WTC11 (cell line): ENCODE measurements at regions not wholly inside any gene's neighbourhood (a gene's known extent, or its start where the extent isn't known, plus 50 kb on each side); places are given as distances from the start of the nearest gene placed in this dataset.

Source experiments
- ATAC-seq: fragments of 200-7000 bp; cut with Tn5 transposase; 2 replicates; pipeline ENCODE4 v1.10.0; 2021; ENCODE audit warnings: mild to moderate bottlenecking, moderate library complexity
- CTCF ChIA-PET: fragments of 300-600 bp; sonication (Branson Sonifier 250); formaldehyde crosslinking; loops from one replicate; lab custom pipeline; 2021; ENCODE audit warnings: antibody characterized with exemption; lab: Charles Lee
- POLR2A ChIA-PET: fragments of 350-600 bp; sonication (Branson Sonifier 250); formaldehyde crosslinking; loops from one replicate; lab custom pipeline; 2021; ENCODE audit warnings: antibody characterized with exemption; lab: Charles Lee
- DNase-seq: peaks from one replicate; pipeline ENCODE4 v3.0.0; 2021; ENCODE audit warnings: low spot score
- H3K27ac Mint-ChIP-seq: 2 replicates; pipeline ENCODE4 v1.8.0; 2021; ENCODE audit warnings: mixed read lengths
- H3K27me3 Mint-ChIP-seq: 2 replicates; pipeline ENCODE4 v1.8.0; 2021; ENCODE audit warnings: low read depth, mild to moderate bottlenecking, moderate library complexity, mixed read lengths
- H3K36me3 Mint-ChIP-seq: 2 replicates; pipeline ENCODE4 v1.8.0; 2021; ENCODE audit warnings: mixed read lengths
- H3K4me1 Mint-ChIP-seq: 2 replicates; pipeline ENCODE4 v1.8.0; 2022; ENCODE audit warnings: mixed read lengths
- H3K4me3 Mint-ChIP-seq: 2 replicates; pipeline ENCODE4 v1.8.0; 2021; ENCODE audit warnings: mild to moderate bottlenecking, moderate library complexity, mixed read lengths
- H3K9me3 Mint-ChIP-seq: 2 replicates; pipeline ENCODE4 v1.8.0; 2021; ENCODE audit warnings: mixed read lengths
- AFF4 ChIP-seq: sonication (generic); formaldehyde crosslinking; IDR thresholded peaks from 2 replicates; pipeline ENCODE4 v1.8.1; 2023; ENCODE audit warnings: mild to moderate bottlenecking, missing genetic modification reagents, borderline replicate concordance
- CDX4 ChIP-seq: fragments of 250-450 bp; sonication (Bioruptor Pico); IDR thresholded peaks from 2 replicates; pipeline ENCODE4 v1.9.0; 2021; ENCODE audit warnings: moderate library complexity, mild to moderate bottlenecking, inconsistent platforms, borderline replicate concordance
- E2F5 ChIP-seq: sonication (generic); formaldehyde crosslinking; IDR thresholded peaks from 2 replicates; pipeline ENCODE4 v1.8.1; 2022; ENCODE audit warnings: mild to moderate bottlenecking, moderate library complexity, missing genetic modification reagents
- ERG ChIP-seq: fragments of 250-450 bp; sonication (Bioruptor Pico); IDR thresholded peaks from 2 replicates; pipeline ENCODE4 v1.8.0; 2021; ENCODE audit warnings: mild to moderate bottlenecking
- GABPB1 ChIP-seq: sonication (generic); formaldehyde crosslinking; IDR thresholded peaks from 2 replicates; pipeline ENCODE4 v1.8.1; 2023; ENCODE audit warnings: mild to moderate bottlenecking, missing genetic modification reagents
- OVOL2 ChIP-seq: fragments of 250-450 bp; sonication (Bioruptor Pico); IDR thresholded peaks from 2 replicates; pipeline ENCODE4 v1.9.0; 2021; ENCODE audit warnings: mild to moderate bottlenecking, borderline replicate concordance
- PREB ChIP-seq: sonication (generic); formaldehyde crosslinking; IDR thresholded peaks from 2 replicates; pipeline ENCODE4 v1.8.1; 2022; ENCODE audit warnings: mild to moderate bottlenecking, missing genetic modification reagents, moderate library complexity, borderline replicate concordance
- RELA ChIP-seq: sonication (generic); formaldehyde crosslinking; IDR thresholded peaks from 2 replicates; pipeline ENCODE4 v1.8.1; 2022; ENCODE audit warnings: missing genetic modification reagents, mild to moderate bottlenecking, borderline replicate concordance
- SMAD3 ChIP-seq: sonication (generic); formaldehyde crosslinking; IDR thresholded peaks from 2 replicates; pipeline ENCODE4 v1.8.0; 2022; ENCODE audit warnings: missing genetic modification reagents, mild to moderate bottlenecking, borderline replicate concordance
- SMAD4 ChIP-seq: sonication (generic); formaldehyde crosslinking; IDR thresholded peaks from 2 replicates; pipeline ENCODE4 v1.8.0; 2022; ENCODE audit warnings: mild to moderate bottlenecking, missing genetic modification reagents
- SOX15 ChIP-seq: fragments of 250-450 bp; sonication (Bioruptor Pico); IDR thresholded peaks from 2 replicates; pipeline ENCODE4 v1.9.0; 2021; ENCODE audit warnings: mild to moderate bottlenecking
- STAT6 ChIP-seq: sonication (generic); formaldehyde crosslinking; conservative IDR thresholded peaks from 2 replicates; pipeline ENCODE4 v1.8.1; 2023; ENCODE audit warnings: mild to moderate bottlenecking, low read depth, missing genetic modification reagents, moderate library complexity
- TCF7 ChIP-seq: sonication (generic); formaldehyde crosslinking; IDR thresholded peaks from 2 replicates; pipeline ENCODE4 v1.8.0; 2022; ENCODE audit warnings: mild to moderate bottlenecking, low read depth, missing genetic modification reagents, moderate library complexity
- TEAD4 ChIP-seq: sonication (generic); formaldehyde crosslinking; IDR thresholded peaks from 2 replicates; pipeline ENCODE4 v1.8.0; 2022; ENCODE audit warnings: mild to moderate bottlenecking, missing genetic modification reagents
- ZNF121 ChIP-seq: sonication (generic); formaldehyde crosslinking; IDR thresholded peaks from 2 replicates; pipeline ENCODE4 v1.8.0; 2023; ENCODE audit warnings: missing genetic modification reagents
- ZNF423 ChIP-seq: fragments of 250-450 bp; sonication (Bioruptor Pico); IDR thresholded peaks from 2 replicates; pipeline ENCODE4 v2.1.2; 2022; ENCODE audit warnings: mild to moderate bottlenecking, moderate library complexity
- ZNF425 ChIP-seq: fragments of 250-450 bp; sonication (Bioruptor Pico); conservative IDR thresholded peaks from 2 replicates; pipeline ENCODE4 v1.9.0; 2021; ENCODE audit warnings: mild to moderate bottlenecking

GRCh38 chr6:4342407-4343137 is 207.2 kb upstream of the ECI2 start:
- Mint-ChIP-seq H3K36me3 (no peaks in the 10 kb centered on the region), H3K27ac (no peak overlapping the region), H3K4me3 (no peak overlapping the region), H3K27me3 (peaks cover 5% of the 10 kb centered on the region; the same call in 1 of the 2 replicates), H3K4me1 (no peaks in the 10 kb centered on the region; the same call in 1 of the 2 replicates), H3K9me3 (peaks cover 3% of the 10 kb centered on the region; the same call in 1 of the 2 replicates)
- no peak for DNase-seq
- ChIA-PET CTCF (no interaction called here), POLR2A (no interaction called here)
- TF ChIP-seq ERG (CRISPR knock-in tag) = no peak
- no peak for TF ChIP-seq ZNF121 (CRISPR knock-in tag)
- TF ChIP-seq SOX15 = no peak
- no peak for TF ChIP-seq ZNF423 (CRISPR knock-in tag)
- no peak for TF ChIP-seq GABPB1
- TF ChIP-seq CDX4 (CRISPR knock-in tag) = no peak
- no peak for TF ChIP-seq E2F5
- TF ChIP-seq SMAD3 (CRISPR knock-in tag) = no peak
- TF ChIP-seq PREB (CRISPR knock-in tag) = no peak
- TF ChIP-seq ZNF425 (CRISPR knock-in tag) = no peak
- TF ChIP-seq AFF4 (CRISPR knock-in tag) = no peak
- no peak for TF ChIP-seq RELA (CRISPR knock-in tag)
- TF ChIP-seq OVOL2 (CRISPR knock-in tag) = no peak
- no peak for TF ChIP-seq SMAD4
- TF ChIP-seq TCF7 (CRISPR knock-in tag) = no peak
- TF ChIP-seq TEAD4 (CRISPR knock-in tag) = no peak
- TF ChIP-seq STAT6 (CRISPR knock-in tag) = no peak
- ATAC-seq = no peak
